ENCODE measurements at regions not wholly inside any gene's neighbourhood (a gene's known extent, or its start where the extent isn't known, plus 50 kb on each side); places are given as distances from the start of the nearest gene placed in this dataset.

- CTCF ChIA-PET (ENCODE audit: low intra/inter-chr PET ratio, low total read pairs): no interaction called here
- H4K20me1 ChIP-seq (ENCODE audit: insufficient read depth, low read length): no peaks in the 10 kb centered on the region
- no peak overlapping the region for H2AFZ ChIP-seq (ENCODE audit: low read length)
- no peak overlapping the region for H3K4me2 ChIP-seq (ENCODE audit: low read depth, low read length)
- no peak for DNase-seq (ENCODE audit: low spot score)
- H3K27me3 ChIP-seq (ENCODE audit: control insufficient read depth in 1 of 2, insufficient read depth in 2 of 2, low read length in 2 of 2): peaks cover 2 to 16% of the 10 kb centered on the region in 2 experiments; a peak in 3 of 5 replicates
- H3K36me3 ChIP-seq (replicated peaks in 1 of 2; ENCODE audit: control insufficient read depth in 1 of 2, insufficient read depth in 2 of 2, low read length in 2 of 2): no peaks in the 10 kb centered on the region
- no peak overlapping the region for H3K9ac ChIP-seq (ENCODE audit: insufficient read depth, low read depth, low read length)
- 0% methylated on average over 3 of the region's 10 CpGs for WGBS (ENCODE audit: low lambda C conversion rate)
- in situ Hi-C loops (cut with HindIII; ENCODE audit: extremely low pct_ligation_motif_present, low pct_unique_long_range_greater_than_20kb) (no loop called here), intact Hi-C loops (cut with micrococcal nuclease; ENCODE audit: unreplicated experiment) (no loop called here)
- H3K9me3 ChIP-seq (ENCODE audit: low read length): no peaks in the 10 kb centered on the region
- no peak overlapping the region for H3K27ac ChIP-seq (ENCODE audit: extremely low read length, insufficient read depth, low read length)
- no peak for FAIRE-seq
- no peaks in the 10 kb centered on the region for H3K4me1 ChIP-seq (ENCODE audit: insufficient read depth, low read length)
- ATAC-seq: no peak
- no peaks in the 10 kb centered on the region for H3K79me2 ChIP-seq (ENCODE audit: insufficient read depth, low read length)
- no peak for TF ChIP-seq KDM6A (CRISPR knock-in tag; IDR thresholded peaks at IDR 0.05; ENCODE audit: low read depth)
- no peak for TF ChIP-seq HCFC1 (IDR thresholded peaks at IDR 0.05; ENCODE audit: low read depth, low read length)
- TF ChIP-seq ZNF687 (CRISPR knock-in tag; IDR thresholded peaks at IDR 0.05): no peak
- TF ChIP-seq ZNF20 (CRISPR knock-in tag; IDR thresholded peaks at IDR 0.05): no peak
- TF ChIP-seq, protein P1, sequence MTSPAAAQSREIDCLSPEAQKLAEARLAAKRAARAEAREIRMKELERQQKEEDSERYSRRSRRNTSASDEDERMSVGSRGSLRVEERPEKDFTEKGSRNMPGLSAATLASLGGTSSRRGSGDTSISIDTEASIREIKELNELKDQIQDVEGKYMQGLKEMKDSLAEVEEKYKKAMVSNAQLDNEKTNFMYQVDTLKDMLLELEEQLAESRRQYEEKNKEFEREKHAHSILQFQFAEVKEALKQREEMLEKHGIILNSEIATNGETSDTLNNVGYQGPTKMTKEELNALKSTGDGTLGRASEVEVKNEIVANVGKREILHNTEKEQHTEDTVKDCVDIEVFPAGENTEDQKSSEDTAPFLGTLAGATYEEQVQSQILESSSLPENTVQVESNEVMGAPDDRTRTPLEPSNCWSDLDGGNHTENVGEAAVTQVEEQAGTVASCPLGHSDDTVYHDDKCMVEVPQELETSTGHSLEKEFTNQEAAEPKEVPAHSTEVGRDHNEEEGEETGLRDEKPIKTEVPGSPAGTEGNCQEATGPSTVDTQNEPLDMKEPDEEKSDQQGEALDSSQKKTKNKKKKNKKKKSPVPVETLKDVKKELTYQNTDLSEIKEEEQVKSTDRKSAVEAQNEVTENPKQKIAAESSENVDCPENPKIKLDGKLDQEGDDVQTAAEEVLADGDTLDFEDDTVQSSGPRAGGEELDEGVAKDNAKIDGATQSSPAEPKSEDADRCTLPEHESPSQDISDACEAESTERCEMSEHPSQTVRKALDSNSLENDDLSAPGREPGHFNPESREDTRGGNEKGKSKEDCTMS (CRISPR knock-in tag; conservative IDR thresholded peaks at IDR 0.05): no peak
- TF ChIP-seq GABPA (IDR thresholded peaks at IDR 0.05; ENCODE audit: low read depth, low read length): no peak
- no peak for TF ChIP-seq GABPA (CRISPR knock-in tag; IDR thresholded peaks at IDR 0.05; ENCODE audit: low read depth)
- TF ChIP-seq TBX2 (CRISPR knock-in tag; IDR thresholded peaks at IDR 0.05; ENCODE audit: borderline replicate concordance): no peak
- no peak for TF ChIP-seq ZNF567 (CRISPR knock-in tag; IDR thresholded peaks at IDR 0.05; ENCODE audit: borderline replicate concordance)
- no peak overlapping the region for H3K4me3 ChIP-seq (replicated peaks in 1 of 3; ENCODE audit: insufficient read depth in 1 of 3, low read depth in 2 of 3, low read length in 3 of 3)
- BruUV-seq (replicated peaks): no TSS peak
- POLR2A ChIA-PET: no interaction called here
Observed at GRCh38 chr10:128457136-128457535, 330.9 kb upstream of the MKI67 start.

All from HepG2 (cell line).